ENCODE measurements at regions not wholly inside any gene's neighbourhood (a gene's known extent, or its start where the extent isn't known, plus 50 kb on each side); places are given as distances from the start of the nearest gene placed in this dataset.
"Not testable (repeated sequence)": the region's sequence is repeated elsewhere in the genome, so short reads cannot be mapped to it uniquely, and the experiment has no call there.

- no peak for DNase-seq
Observed at GRCh38 chr1:5623399-5623798, 368.8 kb downstream of the NPHP4 start.

GRCh38 chr1:5622412-5622811 is 369.8 kb downstream of the NPHP4 start:
- DNase-seq, result no peak

- no peak for DNase-seq
Observed at GRCh38 chr1:5621692-5622091, 370.5 kb downstream of the NPHP4 start.

- no peak for DNase-seq
Observed at GRCh38 chr1:5620997-5621396, 371.2 kb downstream of the NPHP4 start.

GRCh38 chr1:5620418-5620817 is 371.8 kb downstream of the NPHP4 start:
- no peak for DNase-seq

GRCh38 chr1:5619469-5619868 is 372.8 kb downstream of the NPHP4 start:
- DNase-seq, result no peak

GRCh38 chr1:5617546-5617945 is 374.7 kb downstream of the NPHP4 start:
- DNase-seq, result no peak

GRCh38 chr1:5617179-5617520 is 375.1 kb downstream of the NPHP4 start:
- DNase-seq, result no peak

- no peak for DNase-seq
Observed at GRCh38 chr1:5616366-5617178, 375.7 kb downstream of the NPHP4 start.

GRCh38 chr1:5615076-5615475 is 377.1 kb downstream of the NPHP4 start:
- DNase-seq, result no peak

GRCh38 chr1:5613900-5614299 is 378.3 kb downstream of the NPHP4 start:
- no peak for DNase-seq

- DNase-seq, result no peak
Observed at GRCh38 chr1:5611851-5612250, 380.4 kb downstream of the NPHP4 start.

GRCh38 chr1:5611431-5611830 is 380.8 kb downstream of the NPHP4 start:
- no peak for DNase-seq

- no peak for DNase-seq
Observed at GRCh38 chr1:5610432-5610831, 381.8 kb downstream of the NPHP4 start.

- no peak for DNase-seq
Observed at GRCh38 chr1:5603353-5604104, 388.7 kb downstream of the NPHP4 start.

- DNase-seq, result not testable (repeated sequence)
Observed at GRCh38 chr1:5602718-5603117, 389.5 kb downstream of the NPHP4 start.

GRCh38 chr1:5601516-5601915 is 390.7 kb downstream of the NPHP4 start:
- no peak for DNase-seq

GRCh38 chr1:5599541-5599940 is 392.7 kb downstream of the NPHP4 start:
- DNase-seq, result no peak

- DNase-seq, result no peak
Observed at GRCh38 chr1:5598824-5599395, 393.3 kb downstream of the NPHP4 start.

GRCh38 chr1:5597991-5598823 is 394.0 kb downstream of the NPHP4 start:
- no peak for DNase-seq

- DNase-seq, result no peak
Observed at GRCh38 chr1:5597171-5597850, 394.9 kb downstream of the NPHP4 start.

GRCh38 chr1:5596651-5597050 is 395.6 kb downstream of the NPHP4 start:
- no peak for DNase-seq

Data from GF-D8 (cell line).